GM12872 (cell line): ENCODE measurements at regions not wholly inside any gene's neighbourhood (a gene's known extent, or its start where the extent isn't known, plus 50 kb on each side); places are given as distances from the start of the nearest gene placed in this dataset.

Source experiments
- CTCF ChIP-seq: IDR thresholded peaks from 3 replicates; pipeline ENCODE4 v1.5.1; 2011; ENCODE audit warnings: low read depth, mild to moderate bottlenecking, low read length, moderate library complexity; ENCODE audit not compliant: insufficient read depth

- TF ChIP-seq CTCF = no peak
These were observed 60.8 kb upstream of the ARHGAP36 start for GRCh38 chrX:130997314-130997713.

GRCh38 chrX:130999360-130999759 lies 58.8 kb upstream of the ARHGAP36 start:
- no peak for TF ChIP-seq CTCF
